Lower leg skin (tissue), 3 donors: ENCODE measurements at regions not wholly inside any gene's neighbourhood (a gene's known extent, or its start where the extent isn't known, plus 50 kb on each side); places are given as distances from the start of the nearest gene placed in this dataset.

Source experiments
- POLR2A ChIP-seq, 2 donors: fragments of 450-650 bp; IDR thresholded peaks; one replicate each; pipeline ENCODE4 v1.6.1; 2016 to 2017; ENCODE audit warnings: antibody characterized with exemption in 2 of 2, mild to moderate bottlenecking in 1 of 2, moderate library complexity in 1 of 2
- TF ChIP-seq, protein P1 (sequence below), 3 donors: fragments of 450-650 bp; IDR thresholded peaks; one replicate each; pipeline ENCODE4 v1.5.1; 2016; ENCODE audit warnings: antibody characterized with exemption in 3 of 3, mild to moderate bottlenecking in 3 of 3, moderate library complexity in 2 of 3

DNA sequence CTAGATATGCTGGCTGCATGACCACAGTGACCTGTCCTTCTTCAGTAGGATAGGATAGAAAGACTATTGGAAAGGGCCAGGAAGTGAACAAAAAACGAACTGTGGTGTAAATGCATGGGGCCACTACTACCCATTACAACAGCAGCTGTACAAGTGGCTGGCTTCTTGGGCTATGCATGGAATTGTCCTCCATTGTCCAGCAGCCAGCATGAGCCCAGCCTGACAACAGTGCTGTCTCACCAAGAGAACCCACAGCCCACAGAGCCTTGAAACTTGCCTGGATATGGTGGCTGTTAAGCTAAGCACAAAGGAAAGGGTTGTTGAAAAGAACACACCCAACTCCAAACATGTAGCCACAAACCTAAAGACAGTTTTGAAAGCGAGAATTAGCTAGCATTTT, 330.2 kb upstream of the F9 start:
- TF ChIP-seq, protein P1, sequence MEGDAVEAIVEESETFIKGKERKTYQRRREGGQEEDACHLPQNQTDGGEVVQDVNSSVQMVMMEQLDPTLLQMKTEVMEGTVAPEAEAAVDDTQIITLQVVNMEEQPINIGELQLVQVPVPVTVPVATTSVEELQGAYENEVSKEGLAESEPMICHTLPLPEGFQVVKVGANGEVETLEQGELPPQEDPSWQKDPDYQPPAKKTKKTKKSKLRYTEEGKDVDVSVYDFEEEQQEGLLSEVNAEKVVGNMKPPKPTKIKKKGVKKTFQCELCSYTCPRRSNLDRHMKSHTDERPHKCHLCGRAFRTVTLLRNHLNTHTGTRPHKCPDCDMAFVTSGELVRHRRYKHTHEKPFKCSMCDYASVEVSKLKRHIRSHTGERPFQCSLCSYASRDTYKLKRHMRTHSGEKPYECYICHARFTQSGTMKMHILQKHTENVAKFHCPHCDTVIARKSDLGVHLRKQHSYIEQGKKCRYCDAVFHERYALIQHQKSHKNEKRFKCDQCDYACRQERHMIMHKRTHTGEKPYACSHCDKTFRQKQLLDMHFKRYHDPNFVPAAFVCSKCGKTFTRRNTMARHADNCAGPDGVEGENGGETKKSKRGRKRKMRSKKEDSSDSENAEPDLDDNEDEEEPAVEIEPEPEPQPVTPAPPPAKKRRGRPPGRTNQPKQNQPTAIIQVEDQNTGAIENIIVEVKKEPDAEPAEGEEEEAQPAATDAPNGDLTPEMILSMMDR (IDR thresholded peaks at IDR 0.05), result no peak
- no peak for TF ChIP-seq POLR2A (IDR thresholded peaks at IDR 0.05)
